Endodermal cell (in vitro differentiated cells): ENCODE measurements at regions not wholly inside any gene's neighbourhood (a gene's known extent, or its start where the extent isn't known, plus 50 kb on each side); places are given as distances from the start of the nearest gene placed in this dataset.
A peak's percentile ranks its signal among the peaks of the same experiment; 100 is the strongest.

Experiments
- DNase-seq: peaks from one replicate; pipeline ENCODE4 v3.0.0-alpha.2; 2017
- H3K27ac ChIP-seq: 2 replicates; pipeline ENCODE4 v1.5.1; 2013; ENCODE audit warnings: mild to moderate bottlenecking, low read depth, low read length, moderate library complexity
- H3K27me3 ChIP-seq: 2 replicates; pipeline ENCODE4 v1.6.1; 2013; ENCODE audit warnings: mild to moderate bottlenecking, low read length, moderate library complexity; ENCODE audit not compliant: insufficient read depth, control insufficient read depth, poor library complexity, severe bottlenecking
- H3K36me3 ChIP-seq: 2 replicates; pipeline ENCODE4 v1.7.0; 2013; ENCODE audit warnings: mild to moderate bottlenecking, low read length, moderate library complexity; ENCODE audit not compliant: control insufficient read depth, insufficient read depth
- H3K4me1 ChIP-seq: one replicate; pipeline ENCODE4 v1.7.0; 2013; ENCODE audit warnings: low read length; ENCODE audit not compliant: control insufficient read depth, insufficient read depth
- H3K4me3 ChIP-seq: 2 replicates; pipeline ENCODE4 v1.5.1; 2013; ENCODE audit warnings: mild to moderate bottlenecking, low read length, moderate library complexity
- H3K9ac ChIP-seq: 2 replicates; pipeline ENCODE4 v1.6.1; 2013; ENCODE audit warnings: mild to moderate bottlenecking, low read length, moderate library complexity; ENCODE audit not compliant: poor library complexity, severe bottlenecking; ENCODE audit errors: extremely low read depth
- H3K9me3 ChIP-seq: 2 replicates; pipeline ENCODE4 v1.6.1; 2013; ENCODE audit warnings: mild to moderate bottlenecking, low read length, moderate library complexity; ENCODE audit not compliant: control insufficient read depth
- H3K27ac Mint-ChIP-seq: 2 replicates; pipeline ENCODE4 v1.8.0; 2020; ENCODE audit warnings: mixed read lengths
- H3K27me3 Mint-ChIP-seq: 2 replicates; pipeline ENCODE4 v1.8.0; 2021; ENCODE audit warnings: mild to moderate bottlenecking, mixed read lengths; ENCODE audit not compliant: insufficient read depth
- H3K36me3 Mint-ChIP-seq: 2 replicates; pipeline ENCODE4 v1.8.0; 2020; ENCODE audit warnings: low read depth, mixed read lengths
- H3K4me1 Mint-ChIP-seq: 2 replicates; pipeline ENCODE4 v1.8.0; 2020; ENCODE audit warnings: mixed read lengths
- H3K4me3 Mint-ChIP-seq: 2 replicates; pipeline ENCODE4 v1.8.0; 2020; ENCODE audit warnings: mild to moderate bottlenecking, moderate library complexity, mixed read lengths
- H3K9me3 Mint-ChIP-seq: 2 replicates; pipeline ENCODE4 v1.8.0; 2020; ENCODE audit warnings: mild to moderate bottlenecking, mixed read lengths
- WGBS, 2 experiments: methylation state at CpG; one replicate each; pipeline versions ENCODE4 v1.1.5 to v1.1.7; 2013; ENCODE audit warnings: missing lambda C conversion rate in 2 of 2, mixed read lengths in 1 of 2; ENCODE audit not compliant: insufficient coverage in 1 of 2, insufficient read length in 1 of 2; 5-methylcytosine and 5-hydroxymethylcytosine counted together
- TF ChIP-seq, protein P1 (sequence below): fragments of 200-600 bp; sonication (generic); conservative IDR thresholded peaks from 2 replicates; pipeline ENCODE4 v1.5.0; 2021; ENCODE audit warnings: antibody characterized with exemption, mild to moderate bottlenecking

DNA sequence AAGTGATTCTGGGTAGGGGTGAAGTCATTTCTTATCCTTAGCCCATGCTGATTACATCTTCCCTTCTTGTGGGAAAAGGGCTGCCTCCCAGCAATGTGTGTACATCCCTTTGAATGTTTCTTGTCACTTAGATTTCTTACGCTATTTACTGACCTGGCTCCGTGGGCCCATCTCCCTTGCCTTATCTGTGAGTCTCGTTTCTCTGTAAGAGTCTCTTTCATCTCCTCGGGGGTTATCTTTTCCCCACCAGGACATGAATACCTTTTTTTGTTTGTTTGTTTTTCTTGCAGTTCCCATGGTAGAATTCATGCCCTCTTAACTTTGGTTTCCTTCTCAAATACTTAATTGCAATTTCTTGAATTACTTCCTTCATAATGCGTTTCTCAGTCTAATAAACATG lies 107.7 kb downstream of the BAMBI start:
- no peak overlapping the region for H3K4me3 ChIP-seq
- H3K9me3 Mint-ChIP-seq, result no peaks in the 10 kb centered on the region
- H3K36me3 Mint-ChIP-seq, result no peaks in the 10 kb centered on the region
- H3K4me1 ChIP-seq, result peaks cover 2% of the 10 kb centered on the region
- no peak overlapping the region for H3K27ac ChIP-seq
- no peaks in the 10 kb centered on the region for H3K9me3 ChIP-seq
- DNase-seq, result peak; percentile 76
- H3K27me3 ChIP-seq, result peaks cover 45% of the 10 kb centered on the region
- peaks cover 41% of the 10 kb centered on the region for H3K27me3 Mint-ChIP-seq
- H3K4me3 Mint-ChIP-seq, result no peak overlapping the region
- H3K36me3 ChIP-seq, result no peaks in the 10 kb centered on the region
- no peak overlapping the region for H3K9ac ChIP-seq
- 26 to 42% methylated on average over 5 of the region's 5 CpGs for WGBS, 2 experiments
- peaks cover 31% of the 10 kb centered on the region for H3K4me1 Mint-ChIP-seq
- peak overlapping the region; percentile 49 for H3K27ac Mint-ChIP-seq
- TF ChIP-seq, protein P1, sequence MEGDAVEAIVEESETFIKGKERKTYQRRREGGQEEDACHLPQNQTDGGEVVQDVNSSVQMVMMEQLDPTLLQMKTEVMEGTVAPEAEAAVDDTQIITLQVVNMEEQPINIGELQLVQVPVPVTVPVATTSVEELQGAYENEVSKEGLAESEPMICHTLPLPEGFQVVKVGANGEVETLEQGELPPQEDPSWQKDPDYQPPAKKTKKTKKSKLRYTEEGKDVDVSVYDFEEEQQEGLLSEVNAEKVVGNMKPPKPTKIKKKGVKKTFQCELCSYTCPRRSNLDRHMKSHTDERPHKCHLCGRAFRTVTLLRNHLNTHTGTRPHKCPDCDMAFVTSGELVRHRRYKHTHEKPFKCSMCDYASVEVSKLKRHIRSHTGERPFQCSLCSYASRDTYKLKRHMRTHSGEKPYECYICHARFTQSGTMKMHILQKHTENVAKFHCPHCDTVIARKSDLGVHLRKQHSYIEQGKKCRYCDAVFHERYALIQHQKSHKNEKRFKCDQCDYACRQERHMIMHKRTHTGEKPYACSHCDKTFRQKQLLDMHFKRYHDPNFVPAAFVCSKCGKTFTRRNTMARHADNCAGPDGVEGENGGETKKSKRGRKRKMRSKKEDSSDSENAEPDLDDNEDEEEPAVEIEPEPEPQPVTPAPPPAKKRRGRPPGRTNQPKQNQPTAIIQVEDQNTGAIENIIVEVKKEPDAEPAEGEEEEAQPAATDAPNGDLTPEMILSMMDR, result no peak

DNA sequence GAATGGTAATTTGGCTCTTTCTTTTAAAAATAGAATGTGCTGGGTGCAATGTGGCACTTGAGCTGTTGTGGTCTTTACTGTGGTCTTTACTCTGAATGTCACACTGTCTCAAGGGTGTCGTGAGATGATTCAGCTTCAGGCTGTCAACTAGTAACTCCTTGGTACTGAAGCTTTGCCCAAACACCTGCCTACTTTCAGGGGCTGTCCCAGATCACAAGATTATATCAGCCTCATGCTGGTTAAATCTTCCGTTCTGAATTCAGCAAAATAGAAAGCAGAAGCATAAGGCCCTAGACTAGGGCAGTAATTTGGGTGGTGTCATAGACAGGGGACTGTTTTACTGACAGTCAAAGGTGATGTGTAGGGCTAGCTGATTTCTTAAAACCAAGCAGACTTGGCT lies 110.9 kb downstream of the BAMBI start:
- Histone ChIP-seq H3K27me3 (peaks cover 48% of the 10 kb centered on the region), H3K27ac (no peak overlapping the region), H3K9me3 (no peaks in the 10 kb centered on the region), H3K9ac (no peak overlapping the region), H3K4me1 (no peaks in the 10 kb centered on the region), H3K36me3 (no peaks in the 10 kb centered on the region), H3K4me3 (no peak overlapping the region)
- no peak overlapping the region for H3K4me3 Mint-ChIP-seq
- H3K27me3 Mint-ChIP-seq, result peaks cover 50% of the 10 kb centered on the region
- H3K27ac Mint-ChIP-seq, result no peak overlapping the region
- TF ChIP-seq, protein P1, result no peak
- H3K36me3 Mint-ChIP-seq, result no peaks in the 10 kb centered on the region
- H3K4me1 Mint-ChIP-seq, result peaks cover 19% of the 10 kb centered on the region
- no peak for DNase-seq
- 87 to 90% methylated on average over 2 of the region's 2 CpGs for WGBS, 2 experiments
- H3K9me3 Mint-ChIP-seq, result no peaks in the 10 kb centered on the region

DNA sequence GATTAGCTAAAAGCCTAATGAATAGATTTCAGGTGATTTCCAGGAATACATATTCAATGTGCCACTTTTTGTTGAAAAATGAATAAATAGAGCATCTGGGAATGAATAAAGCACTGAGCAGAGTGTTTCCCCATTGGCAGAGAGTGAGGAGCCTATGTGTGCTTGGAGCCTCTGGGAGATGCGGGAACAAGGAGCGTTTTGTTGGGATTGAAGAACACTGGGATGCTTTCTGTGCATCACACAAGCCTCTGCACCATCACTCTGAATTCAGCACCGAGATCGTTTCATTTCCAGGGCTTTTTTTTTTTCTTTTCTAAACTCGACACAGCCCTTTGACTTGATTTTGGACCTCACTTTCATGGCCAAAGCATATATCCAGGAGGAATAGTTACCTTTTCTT lies 111.4 kb downstream of the BAMBI start:
- Histone ChIP-seq H3K36me3 (no peaks in the 10 kb centered on the region), H3K4me3 (no peak overlapping the region)
- 86 to 98% methylated on average over 4 to 5 of the region's 5 CpGs for WGBS, 2 experiments

More for the DNA sequence above, 111.4 kb downstream of the BAMBI start:
- Histone ChIP-seq H3K27ac (no peak overlapping the region), H3K9me3 (no peaks in the 10 kb centered on the region), H3K4me1 (no peaks in the 10 kb centered on the region), H3K27me3 (peaks cover 48% of the 10 kb centered on the region), H3K9ac (no peak overlapping the region)
- Mint-ChIP-seq H3K4me1 (peaks cover 18% of the 10 kb centered on the region), H3K36me3 (no peaks in the 10 kb centered on the region), H3K27me3 (peaks cover 50% of the 10 kb centered on the region), H3K27ac (no peak overlapping the region), H3K9me3 (no peaks in the 10 kb centered on the region), H3K4me3 (no peak overlapping the region)
- TF ChIP-seq, protein P1, result no peak
- DNase-seq, result no peak
